IPS-NIHi11 (cell line): ENCODE measurements at regions not wholly inside any gene's neighbourhood (a gene's known extent, or its start where the extent isn't known, plus 50 kb on each side); places are given as distances from the start of the nearest gene placed in this dataset.

ENCODE experiments used
- DNase-seq: peaks from one replicate; pipeline ENCODE4 v3.0.0; 2012; ENCODE audit warnings: mixed read lengths, low spot score

DNA sequence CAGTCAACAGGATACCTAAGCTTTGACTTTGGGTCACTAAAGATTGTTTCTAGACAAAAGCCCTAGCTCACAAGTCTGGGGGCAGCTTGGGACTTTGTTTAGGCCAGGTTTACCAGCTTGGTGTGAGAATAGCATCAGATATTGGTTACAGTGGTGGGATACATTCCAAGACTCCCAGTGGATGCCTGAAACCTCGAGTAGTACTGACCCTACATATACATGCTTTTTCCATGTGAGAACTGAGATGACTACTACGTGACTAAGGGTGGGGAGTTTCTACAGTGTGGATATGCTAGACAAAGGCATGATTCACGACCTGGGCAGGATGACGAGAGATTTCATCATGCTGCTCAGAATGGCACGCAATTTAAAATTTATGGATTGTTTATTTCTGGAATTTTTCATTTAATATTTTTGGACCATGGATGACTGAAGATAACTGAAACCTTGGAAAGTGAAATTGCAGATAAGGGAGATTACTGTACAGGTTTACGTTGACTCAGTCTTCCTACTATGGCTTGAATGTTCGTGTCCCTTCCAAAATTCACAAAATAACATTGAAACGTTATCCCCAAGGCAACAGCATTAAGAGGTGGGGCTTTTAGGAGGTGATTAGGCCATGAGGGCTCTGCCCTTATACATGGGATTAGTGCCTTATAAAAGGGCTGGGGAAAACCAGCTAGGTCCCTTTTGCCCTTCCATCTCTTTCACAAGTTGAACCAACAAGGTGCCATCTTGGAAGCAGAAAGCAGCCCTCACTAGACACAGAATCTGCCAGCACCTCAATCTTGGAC lies 50.2 kb upstream of the CTAGE1 start:
- no peak for DNase-seq

DNA sequence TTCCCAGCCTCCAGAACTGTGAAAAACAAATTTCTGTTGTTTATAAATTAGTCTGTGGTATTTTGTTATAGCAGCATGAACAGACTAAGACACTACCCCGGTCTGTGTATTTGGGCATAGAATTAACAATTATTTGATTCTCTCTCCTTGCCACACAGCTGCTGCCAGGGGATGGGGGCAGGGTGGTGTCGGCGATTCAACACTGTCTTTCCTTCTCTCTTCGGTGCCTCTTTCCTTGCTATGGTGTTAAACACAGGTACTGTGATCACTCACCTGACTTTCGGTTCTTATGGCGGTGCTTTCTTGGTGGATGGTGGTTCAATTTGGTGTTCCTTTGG lies 50.8 kb upstream of the CTAGE1 start:
- DNase-seq = no peak

DNA sequence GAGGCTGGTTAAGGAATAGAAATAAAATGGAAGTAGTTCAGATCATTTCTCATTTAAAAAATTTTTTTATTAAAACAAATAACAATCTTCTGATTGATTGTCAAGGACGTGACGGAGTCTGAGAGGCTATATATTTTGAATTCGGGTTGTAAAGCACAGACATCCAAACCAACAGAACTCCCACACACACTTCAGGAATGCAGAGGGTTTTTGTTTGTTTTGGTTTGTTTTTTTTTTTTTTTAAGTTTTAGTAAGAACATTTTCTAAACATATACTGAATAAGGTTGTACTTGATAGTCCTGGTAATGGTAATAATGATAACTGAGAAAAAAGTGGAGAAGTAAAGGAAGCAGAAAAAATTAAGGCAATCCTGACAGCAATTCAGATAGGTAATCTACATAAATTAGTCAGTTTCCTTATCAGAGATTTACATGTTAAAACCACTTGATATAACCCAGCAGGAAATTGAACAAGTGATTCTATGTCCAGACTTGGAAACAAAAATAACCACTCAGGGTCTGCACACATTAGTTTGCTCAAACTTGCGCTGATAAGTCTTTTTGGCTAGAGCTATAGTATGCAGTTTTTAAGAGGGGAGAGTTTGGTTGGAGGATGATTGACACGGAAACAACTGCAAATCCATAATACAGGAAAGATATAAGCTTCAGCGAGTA lies 51.5 kb upstream of the CTAGE1 start:
- DNase-seq = no peak

DNA sequence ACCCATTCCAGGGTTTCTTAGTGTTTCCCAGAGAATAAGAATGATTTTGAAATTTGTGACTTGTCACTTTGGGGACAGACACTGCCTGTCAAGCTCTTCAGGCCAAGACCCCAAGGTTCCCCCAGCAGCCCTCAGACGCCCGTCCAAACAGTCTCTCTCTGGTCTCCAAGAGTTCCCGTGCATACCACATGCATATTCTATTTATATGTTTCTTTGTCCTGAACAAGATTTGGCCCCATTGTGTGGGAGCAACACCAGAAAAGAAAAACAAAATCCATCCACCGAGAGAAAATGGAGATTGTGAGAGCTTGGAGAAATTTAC lies 52.2 kb upstream of the CTAGE1 start:
- DNase-seq = no peak

DNA sequence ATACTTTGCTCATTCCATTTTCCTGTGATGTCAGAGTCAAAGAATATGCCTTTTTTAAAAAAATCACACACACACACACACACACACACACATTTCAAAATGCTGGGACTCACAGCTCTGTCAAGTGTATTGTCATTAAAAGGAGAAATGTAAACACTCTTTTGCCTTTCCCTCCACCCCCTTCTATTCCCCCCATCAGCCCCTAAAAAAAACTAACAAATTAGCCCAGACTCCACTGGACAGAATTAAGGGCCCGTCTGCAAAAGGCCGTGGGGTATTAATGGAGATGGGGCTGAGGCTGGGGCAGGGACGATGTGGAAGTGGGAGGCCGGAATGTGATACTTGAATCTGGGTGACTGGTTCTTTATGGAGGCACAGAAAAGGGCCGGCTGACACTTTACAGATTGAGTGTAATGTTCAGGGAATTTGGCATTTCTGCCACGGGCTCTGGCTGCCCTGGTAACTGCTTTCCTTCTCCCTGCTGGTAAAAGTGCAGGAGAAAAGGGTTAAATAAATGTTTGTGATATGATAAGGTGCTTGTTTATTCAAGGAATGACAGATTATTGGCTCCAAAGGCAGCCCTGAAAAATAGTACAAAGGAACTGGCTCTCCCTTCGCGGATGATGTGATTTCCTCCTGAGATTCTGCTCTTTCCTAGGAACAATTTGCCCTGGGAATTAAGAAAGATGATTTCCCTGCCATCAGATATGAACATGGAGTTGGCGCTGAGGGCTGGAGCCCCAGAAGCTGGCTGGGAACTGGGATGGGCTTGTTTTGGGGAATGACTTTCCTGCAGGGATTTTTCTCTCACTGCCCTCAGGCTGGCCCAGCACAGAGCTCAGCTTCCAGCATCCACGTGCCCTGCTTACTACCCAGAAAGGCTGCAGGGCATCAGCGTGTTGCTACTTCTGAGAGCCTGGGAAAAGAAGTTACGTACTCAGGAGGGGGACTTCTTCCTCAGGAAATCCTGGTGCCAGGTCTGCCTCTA lies 52.8 kb upstream of the CTAGE1 start:
- DNase-seq = no peak

DNA sequence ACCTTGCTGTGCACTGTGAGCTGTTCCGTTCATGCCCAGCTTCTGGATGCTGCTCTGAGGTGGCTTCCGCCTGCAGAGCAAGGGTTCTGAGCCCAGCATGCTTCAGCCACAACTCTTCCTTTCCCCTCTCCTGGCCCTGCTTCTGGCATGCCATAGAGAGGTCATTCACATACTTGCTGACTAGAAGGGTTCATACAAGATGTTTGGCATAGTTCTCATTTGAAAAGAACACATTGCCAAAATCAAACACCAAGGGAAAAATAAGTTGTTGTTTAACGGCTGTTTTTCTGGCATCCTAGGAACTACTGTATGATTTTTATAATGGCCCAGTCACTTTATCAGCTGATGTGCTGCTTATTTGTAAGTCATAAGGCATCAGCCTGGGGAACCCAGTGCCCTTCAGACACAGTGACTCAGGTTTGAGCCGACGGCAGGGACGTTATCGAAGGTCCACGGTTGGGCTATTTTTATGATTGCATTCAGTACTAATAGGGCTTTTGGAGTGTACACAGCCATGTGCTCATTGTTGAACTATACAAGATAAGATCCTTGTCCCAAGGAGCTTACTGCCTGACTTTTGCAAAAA lies 53.9 kb upstream of the CTAGE1 start:
- DNase-seq = no peak

DNA sequence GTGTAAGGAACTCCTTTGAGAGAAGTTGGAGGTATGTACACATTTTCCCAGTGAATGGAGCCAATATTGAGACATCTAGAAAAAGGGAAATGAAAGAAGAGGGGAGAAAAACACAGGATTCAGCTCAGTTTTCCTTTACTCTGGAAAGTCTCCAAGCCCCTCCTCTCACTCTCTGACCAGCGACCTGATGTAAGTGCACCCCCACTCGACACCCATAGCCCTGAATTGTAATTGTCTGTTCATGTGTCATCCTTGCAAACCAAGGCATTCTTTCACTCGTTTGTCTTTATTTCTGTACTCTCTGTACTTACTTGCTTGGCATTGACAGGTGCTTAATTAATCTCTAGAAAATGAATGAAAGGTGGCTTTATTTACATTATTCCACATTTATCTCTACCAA lies 55.7 kb upstream of the CTAGE1 start:
- no peak for DNase-seq

DNA sequence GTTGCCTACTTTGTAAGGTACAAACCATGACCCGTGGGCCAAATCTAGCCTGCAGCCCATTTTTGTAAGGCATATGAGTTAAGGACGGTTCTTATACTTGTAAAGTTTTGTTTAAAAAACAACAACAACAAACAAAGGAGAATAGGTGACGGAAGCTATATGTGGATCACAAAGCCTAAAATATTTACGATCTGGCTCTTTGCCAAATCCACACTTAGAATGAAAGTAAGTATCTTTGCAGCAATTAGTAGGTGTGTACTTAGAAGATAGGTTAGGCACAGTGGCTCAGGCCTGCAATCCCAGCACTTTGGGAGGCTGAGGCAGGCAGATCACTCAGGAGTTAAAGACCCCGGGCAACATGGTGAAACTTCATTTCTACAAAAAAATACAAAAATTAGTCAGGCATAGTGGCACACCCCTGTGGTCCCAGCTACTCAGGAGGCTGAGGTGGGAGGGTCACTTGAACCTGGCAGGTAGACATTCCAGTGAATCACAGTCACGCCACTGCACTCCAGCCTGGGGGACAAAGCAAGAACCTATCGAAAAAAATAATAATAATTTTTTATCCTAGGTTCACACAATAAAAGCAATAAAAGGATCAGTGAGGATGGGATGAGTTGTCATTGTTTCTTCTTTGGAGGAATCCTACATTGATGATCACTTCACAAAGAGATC lies 57.8 kb upstream of the CTAGE1 start:
- DNase-seq = no peak

DNA sequence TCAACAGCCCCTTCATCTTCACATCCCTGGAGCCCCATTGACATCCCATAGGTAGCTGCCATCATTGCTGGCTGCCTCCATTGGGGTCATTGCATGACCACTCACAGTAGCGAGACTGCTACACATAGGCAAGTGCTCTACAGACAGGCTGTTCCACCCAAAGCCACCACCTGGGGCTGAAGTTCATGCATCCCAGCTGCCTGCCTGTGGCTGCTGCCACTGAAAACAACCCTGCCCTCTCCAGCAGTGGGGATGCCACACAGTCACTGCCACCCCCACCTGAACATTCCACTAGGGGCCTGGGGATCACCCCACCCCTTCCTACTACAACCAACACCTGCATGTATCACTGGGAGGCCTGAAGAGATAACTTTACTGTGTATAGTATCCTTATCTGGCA lies 59.5 kb upstream of the CTAGE1 start:
- no peak for DNase-seq

DNA sequence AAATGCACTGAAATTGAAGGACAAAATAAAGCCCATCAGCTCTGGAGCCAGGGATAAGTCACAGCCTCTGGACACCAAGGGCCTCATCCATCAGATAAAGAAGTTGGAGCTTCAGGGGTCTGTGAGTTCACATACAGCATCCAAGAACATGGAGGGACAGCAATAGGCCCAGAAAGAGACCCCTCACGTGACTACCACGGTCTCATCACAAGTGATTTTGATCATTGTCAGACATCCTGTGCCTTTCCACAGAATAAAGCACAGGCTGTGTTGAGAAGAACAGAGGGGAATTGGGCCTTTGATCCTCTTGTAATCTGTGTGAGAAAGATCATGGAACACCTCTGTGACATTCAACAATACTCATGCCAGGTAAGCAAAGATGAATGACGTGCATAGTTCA lies 65.2 kb upstream of the CTAGE1 start:
- DNase-seq = no peak

DNA sequence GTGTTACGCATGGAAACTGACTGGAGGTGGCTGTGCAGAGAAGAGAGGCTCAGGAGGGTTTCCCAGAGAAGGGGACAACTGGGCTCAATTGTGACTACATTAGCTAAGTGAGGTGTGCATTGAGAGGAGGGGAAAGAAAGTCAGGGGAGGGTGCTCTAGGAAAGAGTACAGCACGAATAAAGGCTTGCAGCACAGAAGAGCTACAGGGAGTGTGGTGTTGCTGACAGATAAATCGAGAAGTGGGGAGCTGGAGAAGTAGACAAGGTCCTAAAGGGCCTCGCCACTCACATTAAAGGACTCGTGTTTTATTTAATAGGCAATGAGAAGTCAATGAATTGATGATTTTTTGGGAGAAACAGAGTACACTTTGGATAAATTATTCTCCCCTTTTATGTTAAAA lies 65.7 kb upstream of the CTAGE1 start:
- no peak for DNase-seq

DNA sequence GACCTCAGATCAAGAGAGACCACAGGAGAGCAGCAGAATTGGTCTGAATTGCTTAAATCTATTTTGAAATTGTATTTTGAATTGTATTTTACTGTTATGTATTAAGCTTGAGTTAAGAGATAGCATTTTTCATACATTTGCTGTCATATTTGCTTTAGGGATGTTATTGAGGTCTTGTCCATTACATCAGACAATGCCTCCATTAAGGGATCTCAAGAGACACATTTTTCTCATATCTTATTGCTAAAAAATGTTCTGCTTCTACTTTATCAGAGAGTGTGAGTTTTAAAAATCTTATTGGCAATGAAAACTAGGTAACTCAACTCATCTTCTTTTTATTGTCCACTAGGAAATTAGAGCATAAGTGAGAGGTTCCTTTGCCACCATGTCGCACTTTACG lies 66.8 kb upstream of the CTAGE1 start:
- no peak for DNase-seq

DNA sequence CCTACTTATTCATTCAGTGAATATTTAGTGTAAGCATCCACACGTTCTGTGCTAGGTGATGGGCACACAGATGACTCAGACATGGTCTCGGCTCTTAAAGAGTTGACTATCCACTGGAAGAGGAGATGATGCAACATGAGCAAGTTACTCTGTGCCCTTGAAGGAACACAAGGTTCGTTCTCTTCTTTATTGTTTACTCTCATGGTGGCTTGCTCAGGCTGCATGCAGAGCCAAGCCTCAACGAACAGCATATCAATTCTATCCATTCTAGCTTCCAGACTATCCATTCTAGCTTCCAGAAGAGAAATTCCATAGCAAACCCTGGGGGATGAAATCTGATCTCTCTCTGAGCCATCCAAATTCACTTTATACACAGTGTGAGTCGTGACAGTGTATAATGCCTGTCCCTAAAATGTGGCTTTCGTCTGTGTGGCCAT lies 68.1 kb upstream of the CTAGE1 start:
- no peak for DNase-seq

DNA sequence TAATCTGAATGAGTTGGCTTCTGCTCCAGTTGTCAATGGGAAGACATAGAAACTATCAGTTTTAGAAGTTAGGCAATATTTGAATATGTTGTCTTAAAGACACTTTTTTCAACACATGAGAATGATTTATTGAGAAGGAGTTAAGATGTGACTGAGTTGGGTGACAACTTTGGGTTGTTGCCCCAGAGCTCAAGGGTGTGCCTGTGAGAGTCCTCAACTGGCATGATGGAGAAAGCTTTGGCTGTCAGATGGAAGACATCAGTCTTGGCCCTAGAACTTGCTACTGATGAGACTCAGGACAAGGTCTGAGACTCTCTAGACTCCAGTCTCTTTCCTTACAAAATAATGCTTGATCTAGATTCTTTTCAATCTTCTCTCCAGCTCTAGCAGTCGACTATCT lies 69.0 kb upstream of the CTAGE1 start:
- DNase-seq = no peak

DNA sequence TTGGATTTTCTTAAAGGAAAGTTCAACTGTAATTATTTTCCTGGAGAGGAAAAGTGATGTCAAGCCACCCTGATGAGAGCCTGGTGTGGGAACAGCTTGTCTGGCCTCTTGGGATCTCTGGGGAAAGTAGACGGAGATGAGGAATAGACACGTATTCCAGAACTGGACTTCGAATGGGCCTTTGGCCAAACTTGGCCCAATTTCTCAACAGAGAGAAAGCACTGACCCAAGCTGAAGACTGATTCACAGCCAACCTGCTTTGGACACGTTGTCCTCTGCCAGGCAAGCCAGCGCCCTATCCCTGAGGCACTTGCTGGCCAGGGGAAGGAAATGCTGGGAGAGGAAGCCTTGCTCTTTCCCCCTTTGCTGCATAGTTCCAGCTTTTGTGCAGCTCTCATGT lies 70.8 kb upstream of the CTAGE1 start:
- DNase-seq = no peak

DNA sequence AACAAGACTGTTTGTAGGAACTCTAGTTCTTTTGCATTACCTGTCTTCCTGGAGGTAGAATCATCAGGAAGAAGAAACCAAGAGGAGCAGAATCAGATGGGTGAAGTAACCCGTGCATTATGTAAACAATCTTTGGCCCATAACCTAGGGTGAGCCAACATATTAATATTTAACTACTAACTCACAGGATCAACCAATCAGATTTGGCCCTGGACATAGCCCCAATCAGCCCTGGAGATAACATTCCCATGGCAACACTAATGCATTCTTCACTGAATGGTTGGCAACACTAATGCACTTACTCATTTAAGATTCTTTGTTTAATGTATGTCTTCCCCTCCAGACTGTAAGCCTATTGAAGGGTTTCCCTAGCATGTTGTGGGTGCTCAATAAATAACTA lies 72.0 kb upstream of the CTAGE1 start:
- no peak for DNase-seq

DNA sequence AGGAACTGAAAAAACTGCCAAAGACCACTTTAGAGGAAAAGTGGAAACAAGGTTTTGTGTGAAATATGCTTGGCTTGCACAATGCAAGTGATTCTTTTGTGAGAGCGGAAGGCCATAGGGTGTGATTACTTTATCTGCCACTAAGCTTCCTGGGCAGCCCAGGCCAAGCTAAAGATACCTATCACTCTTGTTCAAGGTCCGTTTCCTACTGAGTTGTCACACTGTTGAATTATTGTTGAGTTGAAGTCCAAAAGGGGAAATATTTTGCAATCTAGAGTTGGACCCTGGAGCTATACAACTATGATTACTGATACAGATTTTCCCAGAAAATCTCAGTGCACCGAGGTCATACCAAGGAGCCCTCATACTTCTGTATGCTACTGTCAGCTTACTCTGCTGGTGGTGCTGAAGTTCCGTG lies 72.7 kb upstream of the CTAGE1 start:
- no peak for DNase-seq

DNA sequence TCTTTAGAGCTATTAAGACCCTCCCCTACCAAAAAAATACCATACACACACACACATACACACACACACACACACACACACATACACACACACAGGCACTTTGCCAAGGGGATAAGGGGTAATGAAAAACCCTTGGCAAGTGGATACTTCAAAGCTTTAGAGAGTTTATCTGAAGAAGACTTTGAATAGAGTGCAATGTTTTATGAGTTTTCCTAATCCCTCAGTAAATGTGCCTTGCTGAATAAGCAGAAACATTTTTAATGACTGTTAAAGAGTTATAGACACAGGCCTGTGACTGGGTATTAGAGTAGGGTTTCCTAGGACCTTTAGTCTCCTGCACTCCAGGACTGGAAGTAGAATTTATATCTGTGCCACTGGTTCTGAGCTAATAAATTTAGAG lies 75.5 kb upstream of the CTAGE1 start:
- no peak for DNase-seq

DNA sequence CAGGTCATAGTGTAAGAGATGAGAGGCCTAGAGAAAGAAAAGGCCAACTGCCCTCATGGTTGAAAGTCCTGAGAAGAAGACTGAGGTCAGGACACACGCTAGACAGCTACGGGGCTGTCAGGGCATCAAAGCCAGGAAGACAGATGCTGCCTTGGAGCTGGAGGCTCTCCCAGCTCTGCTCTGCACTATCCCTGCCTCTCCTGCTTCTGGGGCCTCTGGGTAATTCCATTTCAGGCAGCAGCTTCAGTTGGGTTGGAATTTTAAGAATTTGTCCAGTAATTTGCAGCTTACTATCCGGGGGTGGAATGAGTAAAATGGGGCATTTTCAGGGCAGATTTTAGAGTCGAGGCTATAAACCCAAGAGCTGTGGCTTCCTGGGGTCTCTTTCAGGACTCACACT lies 76.2 kb upstream of the CTAGE1 start:
- no peak for DNase-seq

DNA sequence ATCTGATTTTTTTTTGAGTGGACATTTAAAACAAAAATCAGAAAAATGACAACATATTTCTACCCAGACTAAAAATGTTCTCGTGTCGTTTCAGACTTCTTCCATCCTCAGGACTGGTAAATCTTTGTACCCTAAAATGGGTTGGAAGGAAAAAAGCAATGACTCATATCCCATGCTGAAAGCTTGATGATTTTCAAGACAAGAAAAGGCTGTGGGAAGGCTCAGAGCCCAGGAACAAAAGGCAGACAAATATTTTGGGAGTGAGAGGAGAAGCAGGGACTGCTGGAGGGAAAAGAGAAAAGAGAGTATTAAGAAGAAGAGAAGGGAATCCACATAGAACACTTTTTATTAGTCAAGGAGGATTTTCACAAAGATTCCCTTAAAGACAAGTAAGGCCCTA lies 77.1 kb upstream of the CTAGE1 start:
- DNase-seq = no peak

DNA sequence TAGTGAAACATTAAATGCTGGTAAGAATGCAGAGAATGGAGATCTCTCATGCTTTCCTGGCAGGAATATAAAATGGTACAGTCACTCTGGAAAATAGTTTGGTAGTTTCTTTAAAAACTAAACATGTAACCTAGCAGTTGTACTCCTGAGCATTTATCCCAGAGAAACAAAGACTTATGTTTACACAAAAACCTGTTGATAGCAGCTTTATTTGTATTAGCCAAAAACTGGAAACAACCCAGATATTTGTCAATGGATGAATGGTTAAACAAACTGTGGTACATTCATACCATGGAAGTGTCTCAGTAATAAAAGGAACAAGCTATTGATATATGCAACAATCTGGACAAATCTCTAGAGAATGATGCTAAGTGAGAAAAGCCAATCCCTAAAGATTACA lies 81.7 kb upstream of the CTAGE1 start:
- no peak for DNase-seq

DNA sequence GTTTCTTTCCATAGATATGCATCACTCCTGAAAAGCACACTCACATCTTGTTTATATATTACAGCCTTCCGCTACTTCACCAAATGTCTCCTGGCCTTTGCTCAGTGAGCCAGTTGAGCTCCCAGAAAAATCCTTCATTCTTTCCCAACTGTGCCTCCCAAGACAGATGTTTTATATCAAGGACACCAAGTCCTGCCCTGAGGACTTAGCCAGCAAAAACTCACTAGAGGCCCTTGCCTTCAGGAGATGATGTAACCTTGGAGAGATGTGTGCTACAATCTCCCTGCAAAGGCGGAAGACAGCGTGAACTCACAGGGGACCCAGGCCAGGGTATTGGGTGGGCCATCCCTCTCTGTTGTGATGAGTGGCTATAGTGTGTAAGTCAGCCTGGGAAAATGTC lies 86.1 kb upstream of the CTAGE1 start:
- no peak for DNase-seq
